Liver (tissue), 8 donors: ENCODE measurements at regions not wholly inside any gene's neighbourhood (a gene's known extent, or its start where the extent isn't known, plus 50 kb on each side); places are given as distances from the start of the nearest gene placed in this dataset.

Source experiments
- DNase-seq: peaks from one replicate; pipeline ENCODE4 v3.0.0-alpha.2; 2017; ENCODE audit warnings: low spot score
- H3K27ac ChIP-seq, 2 donors: one replicate each; pipeline ENCODE4 v1.7.0; 2013; ENCODE audit warnings: inconsistent platforms in 2 of 2, low read length in 2 of 2, control low read depth in 1 of 2, low read depth in 1 of 2, mild to moderate bottlenecking in 1 of 2
- H3K27me3 ChIP-seq, 4 donors: one replicate each; pipeline versions ENCODE4 v1.6.1 to v1.7.0; 2013; ENCODE audit warnings: low read length in 3 of 4, inconsistent platforms in 1 of 4, mild to moderate bottlenecking in 1 of 4, moderate library complexity in 1 of 4; ENCODE audit not compliant: control insufficient read depth in 4 of 4, insufficient read depth in 4 of 4
- H3K36me3 ChIP-seq, 4 donors: one replicate each; pipeline versions ENCODE4 v1.6.1 to v1.7.0; 2013; ENCODE audit warnings: low read length in 3 of 4, mild to moderate bottlenecking in 3 of 4, low read depth in 1 of 4, moderate library complexity in 1 of 4; ENCODE audit not compliant: control insufficient read depth in 4 of 4, insufficient read depth in 3 of 4
- H3K4me1 ChIP-seq, 4 donors: one replicate each; pipeline versions ENCODE4 v1.6.1 to v1.7.0; 2013; ENCODE audit warnings: low read length in 3 of 4, mild to moderate bottlenecking in 3 of 4, moderate library complexity in 1 of 4; ENCODE audit not compliant: control insufficient read depth in 4 of 4, insufficient read depth in 4 of 4
- H3K4me3 ChIP-seq, 3 donors: one replicate each; pipeline versions ENCODE4 v1.6.1 to v1.7.0; 2013; ENCODE audit warnings: low read length in 3 of 3, control low read depth in 1 of 3, low read depth in 1 of 3, mild to moderate bottlenecking in 1 of 3
- H3K9ac ChIP-seq, 2 donors: one replicate each; pipeline ENCODE4 v1.7.0; 2013; ENCODE audit warnings: low read length in 2 of 2, mild to moderate bottlenecking in 2 of 2, moderate library complexity in 2 of 2, control low read depth in 1 of 2, low read depth in 1 of 2
- H3K9me3 ChIP-seq, 4 donors: one replicate each; pipeline versions ENCODE4 v1.6.1 to v1.7.0; 2013; ENCODE audit warnings: low read length in 3 of 4; ENCODE audit not compliant: control insufficient read depth in 4 of 4
- ATF3 ChIP-seq: IDR thresholded peaks from 2 replicates; pipeline ENCODE4 v1.6.1; 2016; ENCODE audit warnings: antibody characterized with exemption
- CTCF ChIP-seq: fragments of 150-350 bp; IDR thresholded peaks from 2 replicates; pipeline ENCODE4 v1.5.1; 2017; ENCODE audit warnings: improper control_type of control experiment, low read depth, low read length; ENCODE audit not compliant: missing input control
- FOXA1 ChIP-seq: IDR thresholded peaks from 2 replicates; pipeline ENCODE4 v1.6.1; 2016; ENCODE audit warnings: antibody characterized with exemption
- FOXA2 ChIP-seq: IDR thresholded peaks from 2 replicates; pipeline ENCODE4 v1.6.1; 2016; ENCODE audit warnings: antibody characterized with exemption
- GABPA ChIP-seq, 2 donors: IDR thresholded peaks in 1 of 2; conservative IDR thresholded peaks in 1 of 2; 2 replicates each; pipeline ENCODE4 v1.6.1; 2016; ENCODE audit warnings: antibody characterized with exemption in 2 of 2, mild to moderate bottlenecking in 1 of 2, moderate library complexity in 1 of 2
- HNF4A ChIP-seq, 2 donors: conservative IDR thresholded peaks; 2 replicates each; pipeline ENCODE4 v1.6.1; 2016; ENCODE audit warnings: antibody characterized with exemption in 2 of 2, mild to moderate bottlenecking in 2 of 2
- HNF4G ChIP-seq: IDR thresholded peaks from 2 replicates; pipeline ENCODE4 v1.6.1; 2016; ENCODE audit warnings: antibody characterized with exemption
- JUND ChIP-seq, 2 donors: IDR thresholded peaks; 2 replicates each; pipeline ENCODE4 v1.6.1; 2016; ENCODE audit warnings: antibody characterized with exemption in 2 of 2
- NR2F2 ChIP-seq: IDR thresholded peaks from 2 replicates; pipeline ENCODE4 v1.6.1; 2016; ENCODE audit warnings: antibody characterized with exemption
- RAD21 ChIP-seq, 2 donors: IDR thresholded peaks; 2 replicates each; pipeline ENCODE4 v1.6.1; 2016; ENCODE audit warnings: antibody characterized with exemption in 2 of 2, mild to moderate bottlenecking in 2 of 2
- REST ChIP-seq: IDR thresholded peaks from 2 replicates; pipeline ENCODE4 v1.6.1; 2016; ENCODE audit warnings: antibody characterized with exemption, mild to moderate bottlenecking
- RXRA ChIP-seq, 2 donors: IDR thresholded peaks; 2 replicates each; pipeline ENCODE4 v1.6.1; 2017 to 2018; ENCODE audit warnings: antibody characterized with exemption in 2 of 2, mild to moderate bottlenecking in 1 of 2
- SP1 ChIP-seq: IDR thresholded peaks from 2 replicates; pipeline ENCODE4 v1.6.1; 2018; ENCODE audit warnings: antibody characterized with exemption, mild to moderate bottlenecking
- YY1 ChIP-seq: IDR thresholded peaks from 2 replicates; pipeline ENCODE4 v1.6.1; 2016; ENCODE audit warnings: antibody characterized with exemption, mild to moderate bottlenecking
- WGBS: extraction: QIAGEN DNeasy Blood & Tissue Kit; methylation state at CpG from one replicate; pipeline ENCODE4 v1.1.7; 2013; 5-methylcytosine and 5-hydroxymethylcytosine counted together
- donor health status: healthy.
- donor health status: healthy.
- donor health status: healthy.
- donor health status: healthy.
- donor health status: healthy.

GRCh38 chr7:125529249-125529648 lies 599.6 kb upstream of the POT1 start:
- no peaks in the 10 kb centered on the region for H3K9me3 ChIP-seq
- WGBS: 70% methylated on average over 1 of the region's 1 CpG
- H3K27me3 ChIP-seq: no peaks in the 10 kb centered on the region
- H3K4me3 ChIP-seq: no peak overlapping the region
- H3K27ac ChIP-seq: no peak overlapping the region
- TF ChIP-seq JUND (IDR thresholded peaks at IDR 0.05): no peak
- DNase-seq: no peak
- H3K36me3 ChIP-seq: no peaks in the 10 kb centered on the region
- no peak overlapping the region for H3K9ac ChIP-seq
- H3K4me1 ChIP-seq: no peaks in the 10 kb centered on the region

GRCh38 chr7:125526958-125527357 lies 597.3 kb upstream of the POT1 start:
- no peak for TF ChIP-seq ATF3
- no peak for TF ChIP-seq CTCF
- no peak for TF ChIP-seq HNF4G
- no peak for TF ChIP-seq RXRA (IDR thresholded peaks at IDR 0.05)
- no peak for TF ChIP-seq RAD21 (IDR thresholded peaks at IDR 0.05)
- TF ChIP-seq HNF4A (conservative IDR thresholded peaks at IDR 0.05): no peak
- no peak for TF ChIP-seq REST
- 76% methylated on average over 5 of the region's 5 CpGs for WGBS
- H3K36me3 ChIP-seq: no peaks in the 10 kb centered on the region

DNA sequence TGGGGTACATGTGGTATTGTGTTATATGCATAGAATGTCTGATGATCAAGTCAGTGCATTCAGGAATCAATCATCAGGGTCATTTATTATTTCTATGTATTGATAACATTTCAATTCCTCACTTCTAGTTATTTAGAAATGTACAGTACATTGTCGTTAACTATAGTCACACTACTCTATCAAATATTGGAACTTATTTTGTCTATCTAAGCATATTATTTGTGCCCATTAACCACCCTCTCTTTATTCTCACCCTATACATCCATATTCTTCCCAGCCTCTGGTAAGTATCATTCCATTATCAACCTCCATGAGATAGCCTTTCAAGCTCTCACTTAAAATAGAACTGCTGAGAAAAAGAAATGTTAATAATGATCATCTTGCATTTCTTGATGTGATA lies 596.5 kb upstream of the POT1 start:
- no peak for DNase-seq
- H3K36me3 ChIP-seq: no peaks in the 10 kb centered on the region
- WGBS: 84% methylated on average over 1 of the region's 1 CpG

More at GRCh38 chr7:125526958-125527357, 597.3 kb upstream of the POT1 start:
- no peak overlapping the region for H3K4me3 ChIP-seq
- H3K4me1 ChIP-seq: no peaks in the 10 kb centered on the region
- no peak overlapping the region for H3K27ac ChIP-seq
- H3K9me3 ChIP-seq: no peaks in the 10 kb centered on the region
- no peak overlapping the region for H3K9ac ChIP-seq
- H3K27me3 ChIP-seq: no peaks in the 10 kb centered on the region
- DNase-seq: no peak

More for the DNA sequence above, 596.5 kb upstream of the POT1 start:
- H3K4me1 ChIP-seq: no peaks in the 10 kb centered on the region
- H3K27ac ChIP-seq: no peak overlapping the region
- H3K27me3 ChIP-seq: no peaks in the 10 kb centered on the region
- no peaks in the 10 kb centered on the region for H3K9me3 ChIP-seq
- H3K9ac ChIP-seq: no peak overlapping the region
- H3K4me3 ChIP-seq: no peak overlapping the region
- TF ChIP-seq SP1: no peak
- TF ChIP-seq FOXA2: no peak
- TF ChIP-seq REST: no peak
- TF ChIP-seq CTCF: no peak
- no peak for TF ChIP-seq GABPA (IDR thresholded peaks at IDR 0.05 in 1 of 2, conservative IDR thresholded peaks at IDR 0.05 in 1 of 2)
- no peak for TF ChIP-seq JUND (IDR thresholded peaks at IDR 0.05)
- TF ChIP-seq NR2F2: no peak
- TF ChIP-seq YY1: no peak
- TF ChIP-seq RXRA (IDR thresholded peaks at IDR 0.05): no peak
- TF ChIP-seq FOXA1: no peak
- TF ChIP-seq RAD21 (IDR thresholded peaks at IDR 0.05): no peak
